Loucy (cell line): ENCODE measurements at regions not wholly inside any gene's neighbourhood (a gene's known extent, or its start where the extent isn't known, plus 50 kb on each side); places are given as distances from the start of the nearest gene placed in this dataset.

Source experiments
- EZH2phosphoT487 ChIP-seq: fragments of 200-600 bp; IDR thresholded peaks from 2 replicates; pipeline ENCODE4 v1.6.1; 2018; ENCODE audit warnings: antibody characterized with exemption, mild to moderate bottlenecking, moderate library complexity, borderline replicate concordance
- TF ChIP-seq, protein P1 (sequence below): fragments of 200-600 bp; sonication (generic); conservative IDR thresholded peaks from 2 replicates; pipeline ENCODE4 v1.5.1; 2014; ENCODE audit warnings: mild to moderate bottlenecking, antibody characterized with exemption, low read length

DNA sequence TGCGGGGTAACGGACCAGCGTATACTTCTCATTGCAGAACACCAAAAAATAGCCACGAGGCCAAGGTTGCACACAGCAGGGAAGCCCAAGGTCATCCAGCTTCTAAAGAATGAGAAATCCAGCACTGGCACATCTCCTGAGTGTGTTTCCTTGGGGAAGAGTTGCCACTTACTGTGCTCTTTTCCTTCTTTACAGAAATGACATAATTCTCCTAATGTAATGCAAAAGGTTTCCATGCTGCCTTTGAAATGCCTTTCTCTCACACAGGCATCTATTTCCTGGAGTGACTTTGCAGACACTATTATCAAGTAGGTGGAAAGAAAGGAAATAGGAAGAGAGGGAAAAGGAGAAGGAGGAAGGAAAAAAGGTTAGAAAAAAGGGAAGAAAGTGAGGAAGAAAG is 862.1 kb upstream of the CELF4 start:
- TF ChIP-seq, protein P1, sequence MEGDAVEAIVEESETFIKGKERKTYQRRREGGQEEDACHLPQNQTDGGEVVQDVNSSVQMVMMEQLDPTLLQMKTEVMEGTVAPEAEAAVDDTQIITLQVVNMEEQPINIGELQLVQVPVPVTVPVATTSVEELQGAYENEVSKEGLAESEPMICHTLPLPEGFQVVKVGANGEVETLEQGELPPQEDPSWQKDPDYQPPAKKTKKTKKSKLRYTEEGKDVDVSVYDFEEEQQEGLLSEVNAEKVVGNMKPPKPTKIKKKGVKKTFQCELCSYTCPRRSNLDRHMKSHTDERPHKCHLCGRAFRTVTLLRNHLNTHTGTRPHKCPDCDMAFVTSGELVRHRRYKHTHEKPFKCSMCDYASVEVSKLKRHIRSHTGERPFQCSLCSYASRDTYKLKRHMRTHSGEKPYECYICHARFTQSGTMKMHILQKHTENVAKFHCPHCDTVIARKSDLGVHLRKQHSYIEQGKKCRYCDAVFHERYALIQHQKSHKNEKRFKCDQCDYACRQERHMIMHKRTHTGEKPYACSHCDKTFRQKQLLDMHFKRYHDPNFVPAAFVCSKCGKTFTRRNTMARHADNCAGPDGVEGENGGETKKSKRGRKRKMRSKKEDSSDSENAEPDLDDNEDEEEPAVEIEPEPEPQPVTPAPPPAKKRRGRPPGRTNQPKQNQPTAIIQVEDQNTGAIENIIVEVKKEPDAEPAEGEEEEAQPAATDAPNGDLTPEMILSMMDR: no peak
- TF ChIP-seq EZH2phosphoT487: no peak
